HUES6 (cell line): ENCODE measurements at regions not wholly inside any gene's neighbourhood (a gene's known extent, or its start where the extent isn't known, plus 50 kb on each side); places are given as distances from the start of the nearest gene placed in this dataset.

ENCODE experiments used
- H3K27ac ChIP-seq: 2 replicates; pipeline ENCODE4 v1.7.0; 2013; ENCODE audit warnings: low read depth, mild to moderate bottlenecking, low read length, inconsistent platforms
- H3K27me3 ChIP-seq: 2 replicates; pipeline ENCODE4 v1.6.1; 2013; ENCODE audit warnings: low read length; ENCODE audit not compliant: control insufficient read depth, insufficient read depth
- H3K36me3 ChIP-seq: 2 replicates; pipeline ENCODE4 v1.6.1; 2013; ENCODE audit warnings: low read length; ENCODE audit not compliant: control insufficient read depth, insufficient read depth
- H3K4me1 ChIP-seq: 2 replicates; pipeline ENCODE4 v1.6.1; 2013; ENCODE audit warnings: low read length; ENCODE audit not compliant: control insufficient read depth, insufficient read depth
- H3K4me3 ChIP-seq: 2 replicates; pipeline ENCODE4 v1.5.1; 2013; ENCODE audit warnings: low read depth, low read length
- H3K9ac ChIP-seq: one replicate; pipeline ENCODE4 v1.6.1; 2013; ENCODE audit warnings: mild to moderate bottlenecking, low read length
- H3K9me3 ChIP-seq: 2 replicates; pipeline ENCODE4 v1.6.1; 2013; ENCODE audit warnings: low read depth, low read length; ENCODE audit not compliant: control insufficient read depth, insufficient read depth

DNA sequence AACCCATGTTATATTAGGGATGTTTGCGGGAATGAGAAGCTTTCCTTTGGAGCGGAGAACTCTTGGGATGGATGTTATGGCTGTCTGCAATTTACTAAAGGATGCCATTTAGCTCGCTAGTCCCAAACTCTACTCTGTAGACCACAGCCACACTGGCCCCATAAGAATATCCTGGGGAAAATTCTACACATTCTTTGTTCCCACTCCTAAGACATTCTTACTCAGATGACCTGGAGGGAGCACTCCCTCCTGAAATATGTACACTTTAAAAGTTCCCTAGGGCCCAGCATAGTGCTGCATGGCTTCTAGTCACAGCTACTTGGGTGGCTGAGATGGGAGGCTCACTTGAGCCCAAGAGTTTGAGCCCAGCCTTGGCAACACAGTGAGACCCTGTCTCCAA, 288.7 kb upstream of the RORA start:
- H3K9ac ChIP-seq, result no peak overlapping the region
- H3K4me3 ChIP-seq, result no peak overlapping the region
- H3K4me1 ChIP-seq, result peaks cover 14% of the 10 kb centered on the region; the same call in 1 of the 2 replicates
- no peaks in the 10 kb centered on the region for H3K36me3 ChIP-seq
- H3K9me3 ChIP-seq, result no peaks in the 10 kb centered on the region
- no peaks in the 10 kb centered on the region for H3K27me3 ChIP-seq
- H3K27ac ChIP-seq, result no peak overlapping the region

DNA sequence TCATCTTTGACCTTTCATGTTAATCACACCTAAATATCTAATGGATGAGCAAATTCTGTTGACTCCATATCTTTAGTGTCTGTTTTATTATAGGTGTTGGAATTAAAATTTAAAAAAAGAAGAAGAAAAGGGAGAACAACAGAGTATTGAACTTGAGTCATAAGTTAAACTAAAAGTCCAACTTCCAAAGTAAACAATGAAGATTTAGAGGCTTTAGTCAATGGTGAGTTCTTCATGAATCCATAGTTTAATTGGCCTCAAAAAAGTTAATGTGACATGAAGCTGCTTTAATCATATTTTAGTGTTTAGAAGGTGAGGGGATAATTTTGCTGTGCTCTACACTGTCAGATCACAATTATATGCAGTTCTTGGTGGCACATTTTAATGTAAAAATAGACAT, 288.2 kb upstream of the RORA start:
- Histone ChIP-seq H3K4me1 (peaks cover 14% of the 10 kb centered on the region; the same call in 1 of the 2 replicates), H3K27ac (no peak overlapping the region), H3K4me3 (no peak overlapping the region), H3K9ac (no peak overlapping the region), H3K9me3 (no peaks in the 10 kb centered on the region), H3K27me3 (no peaks in the 10 kb centered on the region), H3K36me3 (no peaks in the 10 kb centered on the region)

DNA sequence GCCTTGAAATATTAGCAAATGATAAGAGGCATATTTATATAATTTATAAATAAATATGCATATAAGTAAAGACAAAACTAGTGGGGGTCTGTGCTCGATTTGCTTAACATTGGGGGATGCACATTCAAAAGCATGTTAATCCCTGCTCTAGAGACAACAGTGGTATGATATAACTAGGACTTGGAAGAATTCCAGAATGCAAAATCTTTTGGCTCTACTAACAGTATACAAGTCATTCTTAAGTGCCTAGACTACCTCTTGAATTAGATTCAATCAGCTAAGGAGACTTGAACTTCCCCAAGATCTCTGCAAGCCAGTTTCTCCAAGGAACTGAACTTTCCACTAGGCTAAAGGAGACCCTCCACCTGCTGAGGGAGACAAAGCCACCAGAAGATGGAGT, 282.7 kb upstream of the RORA start:
- no peaks in the 10 kb centered on the region for H3K36me3 ChIP-seq
- no peaks in the 10 kb centered on the region for H3K4me1 ChIP-seq
- H3K27me3 ChIP-seq, result no peaks in the 10 kb centered on the region
- H3K9ac ChIP-seq, result no peak overlapping the region
- H3K9me3 ChIP-seq, result no peaks in the 10 kb centered on the region
- no peak overlapping the region for H3K27ac ChIP-seq
- H3K4me3 ChIP-seq, result no peak overlapping the region

DNA sequence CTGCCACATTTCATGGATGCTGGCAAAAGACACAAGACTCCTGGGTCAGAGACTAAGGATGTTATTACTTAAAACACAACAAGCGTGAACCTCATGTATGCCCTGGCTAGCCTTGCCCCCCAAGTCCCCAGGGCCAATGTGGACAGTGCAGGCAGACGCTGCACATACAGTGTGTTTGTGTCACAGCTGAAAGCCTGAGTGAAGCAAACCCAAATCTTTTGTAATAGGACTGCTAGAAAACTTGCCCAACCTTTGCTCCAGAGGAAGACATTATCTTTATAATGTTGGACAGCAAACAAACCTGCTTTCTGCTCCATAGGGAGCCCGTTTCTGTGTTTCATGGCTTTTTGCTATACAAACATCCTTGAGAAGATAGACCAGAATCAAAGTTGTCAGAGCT, 282.0 kb upstream of the RORA start:
- Histone ChIP-seq H3K27me3 (no peaks in the 10 kb centered on the region), H3K9me3 (no peaks in the 10 kb centered on the region), H3K4me3 (no peak overlapping the region), H3K27ac (no peak overlapping the region), H3K9ac (no peak overlapping the region), H3K36me3 (no peaks in the 10 kb centered on the region), H3K4me1 (no peaks in the 10 kb centered on the region)

DNA sequence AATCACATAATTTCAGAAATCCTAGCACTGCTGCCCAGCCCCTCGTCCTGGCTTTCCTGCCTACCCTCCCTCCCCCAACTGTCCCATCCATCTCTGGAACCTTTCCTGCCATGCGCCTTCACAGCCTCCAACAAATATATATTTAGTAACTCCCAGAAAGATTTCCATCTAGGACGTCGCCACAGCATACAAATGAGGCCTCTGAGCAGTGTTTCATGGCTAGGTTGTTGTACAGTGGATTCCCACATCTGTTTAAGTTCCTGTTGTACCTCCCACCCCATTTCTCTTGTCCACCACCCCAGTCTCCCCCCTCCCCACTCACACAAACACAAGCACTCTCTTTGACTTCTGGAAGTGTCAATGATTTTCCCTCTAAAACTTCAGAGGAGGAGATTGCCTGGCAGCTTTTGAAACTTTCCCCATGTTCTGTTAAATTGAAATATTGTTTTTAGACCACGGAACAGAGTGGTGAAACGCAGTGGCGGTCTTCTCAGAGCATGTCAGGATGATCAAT, 280.3 kb upstream of the RORA start:
- Histone ChIP-seq H3K4me1 (no peaks in the 10 kb centered on the region), H3K9ac (no peak overlapping the region), H3K36me3 (no peaks in the 10 kb centered on the region), H3K27ac (no peak overlapping the region), H3K27me3 (no peaks in the 10 kb centered on the region), H3K9me3 (no peaks in the 10 kb centered on the region), H3K4me3 (no peak overlapping the region)

DNA sequence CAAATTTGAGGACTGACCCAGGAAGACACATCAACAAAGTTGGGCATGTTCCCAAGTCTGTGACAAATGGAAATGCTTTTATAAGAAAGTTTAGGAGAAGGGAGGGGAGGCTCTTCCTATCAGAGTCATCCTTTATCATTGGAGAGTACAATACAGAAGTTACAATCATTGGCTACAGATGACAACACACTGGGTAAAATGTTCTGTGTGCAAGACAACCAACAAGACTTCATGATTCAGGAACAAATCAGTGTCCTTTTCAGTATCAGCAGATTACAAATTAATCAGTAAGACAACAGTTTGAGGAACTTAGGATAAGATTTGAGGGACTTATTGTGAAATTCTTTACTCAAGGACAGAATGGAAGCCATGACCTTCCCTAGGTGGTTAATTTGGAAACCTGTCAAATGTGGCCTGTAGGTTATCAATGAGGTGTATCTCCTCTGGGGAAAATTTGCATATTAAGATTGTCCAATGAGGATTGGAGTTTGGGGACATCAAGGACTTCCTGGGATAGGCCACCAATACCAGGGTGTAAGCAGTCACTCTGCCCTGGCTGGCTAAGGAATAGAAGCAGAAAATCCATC, 274.4 kb upstream of the RORA start:
- Histone ChIP-seq H3K27ac (no peak overlapping the region), H3K36me3 (no peaks in the 10 kb centered on the region), H3K27me3 (no peaks in the 10 kb centered on the region), H3K9me3 (no peaks in the 10 kb centered on the region), H3K9ac (no peak overlapping the region), H3K4me3 (no peak overlapping the region), H3K4me1 (peaks cover 14% of the 10 kb centered on the region)

DNA sequence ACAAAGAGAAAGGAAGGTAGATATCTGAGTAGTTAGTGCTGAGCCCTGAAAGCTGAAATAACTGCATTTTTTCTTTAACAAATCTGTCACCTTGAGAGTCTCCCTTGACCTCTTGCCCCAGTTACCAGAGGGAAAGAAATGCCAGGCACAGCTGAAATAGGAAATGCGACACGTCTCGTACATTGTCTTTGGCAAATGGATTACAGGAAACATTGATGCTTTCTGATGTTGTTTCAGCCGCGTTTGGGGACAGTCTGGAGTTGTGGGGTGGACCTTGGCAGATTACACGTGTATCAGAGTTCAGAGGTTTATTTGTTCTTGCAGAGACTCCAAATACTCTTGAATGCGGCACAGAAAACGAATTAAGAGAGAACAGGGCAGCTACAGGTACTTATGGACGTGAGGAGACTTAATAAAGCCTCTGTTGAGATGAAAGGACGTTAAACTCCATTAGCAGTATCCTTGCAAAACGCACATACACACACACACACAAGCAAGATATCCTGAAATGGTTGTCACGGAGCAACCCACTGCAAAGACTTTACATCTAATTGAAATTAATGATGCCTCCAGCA, 272.8 kb upstream of the RORA start:
- Histone ChIP-seq H3K27ac (no peak overlapping the region), H3K4me1 (peaks cover 14% of the 10 kb centered on the region), H3K27me3 (no peaks in the 10 kb centered on the region), H3K4me3 (no peak overlapping the region), H3K9me3 (no peaks in the 10 kb centered on the region), H3K36me3 (no peaks in the 10 kb centered on the region), H3K9ac (no peak overlapping the region)

DNA sequence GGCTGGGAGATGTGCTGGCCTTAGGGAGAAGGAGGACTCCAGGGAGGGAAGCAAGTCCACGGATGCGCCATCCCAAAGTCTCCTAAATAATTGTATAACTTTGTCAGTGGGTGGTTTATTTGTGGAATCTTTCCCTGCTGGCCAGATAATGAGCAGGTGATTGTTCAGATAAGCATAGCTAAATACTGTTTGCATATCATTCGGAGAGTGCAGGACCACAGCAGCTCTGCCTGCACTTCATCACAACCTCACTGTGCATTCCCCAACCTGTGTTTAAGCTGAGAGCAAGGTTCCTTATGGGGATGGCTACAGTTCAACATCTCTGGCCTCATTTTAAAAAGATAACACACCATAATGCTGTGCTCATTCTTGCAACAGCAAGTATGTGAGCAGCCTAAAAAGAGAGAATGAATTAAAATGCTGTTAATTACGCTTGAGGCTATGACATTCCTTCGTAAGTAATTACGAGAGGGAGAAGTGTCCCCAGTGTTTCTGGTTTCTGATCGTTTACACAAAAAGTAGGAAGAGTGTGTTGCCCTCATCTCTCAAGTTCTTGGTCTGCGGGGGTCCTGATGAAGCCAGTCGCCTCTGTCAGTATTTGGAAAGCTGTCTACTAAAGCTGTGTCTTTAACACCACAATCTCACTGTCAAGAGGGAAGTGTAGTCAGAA, 272.0 kb upstream of the RORA start:
- Histone ChIP-seq H3K4me1 (peaks cover 14% of the 10 kb centered on the region), H3K9ac (no peak overlapping the region), H3K9me3 (no peaks in the 10 kb centered on the region), H3K4me3 (no peak overlapping the region), H3K27ac (no peak overlapping the region), H3K27me3 (no peaks in the 10 kb centered on the region), H3K36me3 (no peaks in the 10 kb centered on the region)

DNA sequence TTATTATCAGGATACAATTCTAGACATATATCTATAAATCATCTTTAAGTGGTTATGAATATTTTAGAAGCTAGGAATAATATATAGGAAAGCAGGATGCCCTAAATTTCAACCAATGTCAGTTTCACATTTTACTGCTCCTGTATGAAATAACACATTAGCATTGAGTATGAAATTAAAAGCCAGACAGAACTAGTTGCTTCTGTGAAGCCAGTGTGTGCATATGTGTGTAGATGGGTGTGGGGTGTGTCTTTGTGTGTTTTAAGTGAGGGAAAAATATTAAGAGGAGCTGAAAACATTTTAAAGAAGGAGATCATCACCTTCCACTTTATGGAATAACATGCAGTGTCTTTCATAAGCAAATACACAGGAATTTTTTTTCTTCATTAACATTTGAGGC, 271.4 kb upstream of the RORA start:
- Histone ChIP-seq H3K4me1 (peaks cover 14% of the 10 kb centered on the region), H3K4me3 (no peak overlapping the region), H3K36me3 (no peaks in the 10 kb centered on the region), H3K9ac (no peak overlapping the region), H3K27me3 (no peaks in the 10 kb centered on the region), H3K9me3 (no peaks in the 10 kb centered on the region), H3K27ac (no peak overlapping the region)

DNA sequence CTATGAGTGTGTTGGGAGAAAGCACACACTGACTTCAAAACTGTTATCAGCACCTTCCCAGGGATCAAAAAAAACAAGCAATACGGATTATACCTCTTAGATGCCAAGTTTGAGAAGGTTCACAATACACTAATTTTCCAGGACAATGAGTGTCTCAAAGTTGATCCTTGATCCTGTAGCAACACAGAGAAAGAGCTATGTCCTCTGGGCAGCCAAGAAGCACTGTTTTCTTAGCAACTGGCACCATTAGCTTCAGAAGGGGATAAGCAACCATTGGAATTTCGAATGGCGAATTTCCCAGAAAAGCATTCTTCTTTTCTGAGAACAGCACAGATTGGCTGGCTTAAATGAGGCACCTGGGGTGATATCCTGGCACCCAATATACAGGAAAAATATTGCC, 270.3 kb upstream of the RORA start:
- no peaks in the 10 kb centered on the region for H3K36me3 ChIP-seq
- no peaks in the 10 kb centered on the region for H3K27me3 ChIP-seq
- no peak overlapping the region for H3K9ac ChIP-seq
- no peak overlapping the region for H3K27ac ChIP-seq
- H3K9me3 ChIP-seq, result no peaks in the 10 kb centered on the region
- peaks cover 14% of the 10 kb centered on the region for H3K4me1 ChIP-seq
- no peak overlapping the region for H3K4me3 ChIP-seq

DNA sequence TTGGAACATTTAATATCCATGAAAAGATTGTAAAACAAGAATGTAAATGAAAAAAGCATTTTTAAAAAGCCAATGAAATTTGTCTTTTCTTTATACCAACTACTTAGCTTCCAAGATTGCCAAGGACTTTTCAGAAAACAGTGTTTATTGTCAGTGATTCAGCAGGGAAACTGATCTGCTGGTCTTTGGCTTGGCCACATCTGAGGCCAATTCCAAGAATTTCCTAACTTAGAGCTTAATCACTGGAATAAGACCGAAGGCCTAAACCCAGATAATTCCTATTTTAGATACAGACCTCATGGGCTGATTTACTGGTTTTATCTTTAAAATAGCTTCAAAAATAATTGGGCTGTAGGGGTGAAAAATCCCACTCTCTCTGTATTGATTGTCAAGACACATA, 260.5 kb upstream of the RORA start:
- no peaks in the 10 kb centered on the region for H3K9me3 ChIP-seq
- no peak overlapping the region for H3K4me3 ChIP-seq
- H3K27me3 ChIP-seq, result no peaks in the 10 kb centered on the region
- H3K27ac ChIP-seq, result no peak overlapping the region
- H3K4me1 ChIP-seq, result no peaks in the 10 kb centered on the region
- no peaks in the 10 kb centered on the region for H3K36me3 ChIP-seq
- no peak overlapping the region for H3K9ac ChIP-seq
